ENCODE measurements at regions not wholly inside any gene's neighbourhood (a gene's known extent, or its start where the extent isn't known, plus 50 kb on each side); places are given as distances from the start of the nearest gene placed in this dataset.
A peak's percentile ranks its signal among the peaks of the same experiment; 100 is the strongest.
"Not testable (repeated sequence)": the region's sequence is repeated elsewhere in the genome, so short reads cannot be mapped to it uniquely, and the experiment has no call there.

- Histone ChIP-seq H3K36me3 (no peaks in the 10 kb centered on the region), H3K27me3 (no peaks in the 10 kb centered on the region), H3K4me3 (no peak overlapping the region), H3K9me3 (no peaks in the 10 kb centered on the region)
- DNase-seq = no peak
Observed at GRCh38 chrX:120732461-120732860, 102.6 kb upstream of the C1GALT1C1 start.

GRCh38 chrX:120731386-120731785 is 101.5 kb upstream of the C1GALT1C1 start:
- no peaks in the 10 kb centered on the region for H3K9me3 ChIP-seq
- DNase-seq = peak; percentile 47
- H3K4me3 ChIP-seq = no peak overlapping the region
- no peaks in the 10 kb centered on the region for H3K36me3 ChIP-seq
- no peaks in the 10 kb centered on the region for H3K27me3 ChIP-seq

DNA sequence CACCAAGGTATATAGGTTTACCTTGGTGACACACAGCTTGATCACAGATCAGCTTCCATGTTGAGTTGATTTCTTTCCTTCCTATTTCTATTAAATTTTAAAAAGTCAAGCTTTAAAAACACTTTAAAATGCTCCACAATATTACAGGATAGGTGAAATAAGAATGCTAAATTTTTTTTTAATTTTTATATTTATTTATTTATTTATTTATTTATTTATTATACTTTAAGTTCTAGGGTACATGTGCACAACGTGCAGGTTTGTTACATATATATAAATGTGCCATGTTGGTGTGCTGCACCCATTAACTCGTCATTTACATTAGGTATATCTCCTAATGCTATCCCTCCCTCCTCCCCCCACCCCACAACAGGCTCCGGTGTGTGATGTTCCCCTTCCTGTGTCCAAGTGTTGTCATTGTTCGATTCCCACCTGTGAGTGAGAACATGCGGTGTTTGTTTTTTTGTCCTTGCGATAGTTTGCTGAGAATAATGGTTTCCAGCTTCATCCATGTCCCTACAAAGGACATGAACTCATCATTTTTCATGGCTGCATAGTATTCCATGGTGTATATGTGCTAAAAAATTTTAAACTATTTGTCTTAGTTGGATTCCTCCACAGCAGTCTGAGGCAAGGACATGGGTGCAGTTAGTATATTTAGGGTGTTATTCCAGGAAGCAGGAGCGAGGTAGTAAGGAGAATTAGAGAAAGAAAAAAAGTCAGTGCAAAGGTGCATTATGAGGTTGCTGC is 99.8 kb upstream of the C1GALT1C1 start:
- not testable (repeated sequence) for H3K9me3 ChIP-seq, H3K4me3 ChIP-seq, H3K36me3 ChIP-seq, DNase-seq, H3K27me3 ChIP-seq

- DNase-seq = no peak
- Histone ChIP-seq H3K4me3 (no peak overlapping the region), H3K9me3 (no peaks in the 10 kb centered on the region), H3K27me3 (no peaks in the 10 kb centered on the region), H3K36me3 (no peaks in the 10 kb centered on the region)
Observed at GRCh38 chrX:120727911-120728310, 98.1 kb upstream of the C1GALT1C1 start.

- Histone ChIP-seq H3K9me3 (no peaks in the 10 kb centered on the region), H3K27me3 (no peaks in the 10 kb centered on the region), H3K4me3 (no peak overlapping the region), H3K36me3 (no peaks in the 10 kb centered on the region)
- DNase-seq = no peak
Observed at GRCh38 chrX:120727452-120727851, 97.6 kb upstream of the C1GALT1C1 start.

- no peaks in the 10 kb centered on the region for H3K36me3 ChIP-seq
- no peaks in the 10 kb centered on the region for H3K27me3 ChIP-seq
- DNase-seq = no peak
- no peaks in the 10 kb centered on the region for H3K9me3 ChIP-seq
- no peak overlapping the region for H3K4me3 ChIP-seq
Observed at GRCh38 chrX:120726294-120726693, 96.4 kb upstream of the C1GALT1C1 start.

DNA sequence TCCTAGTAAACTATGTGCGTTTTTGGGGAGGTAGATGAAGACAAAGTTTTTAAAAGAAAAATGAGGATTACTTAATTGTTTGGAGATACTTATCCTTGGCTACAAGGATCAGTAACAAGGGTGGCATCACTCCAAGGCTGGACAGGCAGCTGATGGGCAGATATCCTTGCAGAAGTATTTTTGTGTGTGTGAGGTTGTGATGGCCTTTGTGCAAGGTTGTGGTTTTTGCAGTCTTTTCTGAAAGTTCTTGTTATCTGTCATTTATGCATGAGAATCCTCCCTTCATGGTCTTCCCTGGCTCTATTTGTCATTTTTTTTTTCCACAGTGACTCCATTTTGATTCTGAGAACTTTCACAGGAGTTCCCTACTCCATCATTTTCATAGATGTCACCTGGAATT is 96.0 kb upstream of the C1GALT1C1 start:
- Histone ChIP-seq H3K4me3 (no peak overlapping the region), H3K9me3 (no peaks in the 10 kb centered on the region), H3K36me3 (no peaks in the 10 kb centered on the region), H3K27me3 (no peaks in the 10 kb centered on the region)
- DNase-seq = no peak

- Histone ChIP-seq H3K27me3 (no peaks in the 10 kb centered on the region), H3K4me3 (no peak overlapping the region), H3K36me3 (no peaks in the 10 kb centered on the region), H3K9me3 (no peaks in the 10 kb centered on the region)
- no peak for DNase-seq
Observed at GRCh38 chrX:120719622-120720021, 89.8 kb upstream of the C1GALT1C1 start.

GRCh38 chrX:120718969-120719368 is 89.1 kb upstream of the C1GALT1C1 start:
- H3K4me3 ChIP-seq = no peak overlapping the region
- H3K9me3 ChIP-seq = no peaks in the 10 kb centered on the region
- H3K36me3 ChIP-seq = no peaks in the 10 kb centered on the region
- no peaks in the 10 kb centered on the region for H3K27me3 ChIP-seq
- no peak for DNase-seq

GRCh38 chrX:120702337-120702736 is 72.5 kb upstream of the C1GALT1C1 start:
- not testable (repeated sequence) for H3K36me3 ChIP-seq, H3K4me3 ChIP-seq, H3K9me3 ChIP-seq, DNase-seq, H3K27me3 ChIP-seq

- H3K9me3 ChIP-seq = no peaks in the 10 kb centered on the region
- no peak overlapping the region for H3K4me3 ChIP-seq
- DNase-seq = no peak
- no peaks in the 10 kb centered on the region for H3K36me3 ChIP-seq
- no peaks in the 10 kb centered on the region for H3K27me3 ChIP-seq
Observed at GRCh38 chrX:120697053-120697452, 67.2 kb upstream of the C1GALT1C1 start.

- H3K36me3 ChIP-seq = no peaks in the 10 kb centered on the region
- no peaks in the 10 kb centered on the region for H3K27me3 ChIP-seq
- H3K9me3 ChIP-seq = no peaks in the 10 kb centered on the region
- H3K4me3 ChIP-seq = no peak overlapping the region
- no peak for DNase-seq
Observed at GRCh38 chrX:120692319-120692718, 62.5 kb upstream of the C1GALT1C1 start.

GRCh38 chrX:120690941-120691340 is 61.1 kb upstream of the C1GALT1C1 start:
- Histone ChIP-seq H3K9me3 (no peaks in the 10 kb centered on the region), H3K27me3 (no peaks in the 10 kb centered on the region), H3K4me3 (no peak overlapping the region), H3K36me3 (no peaks in the 10 kb centered on the region)
- DNase-seq = no peak

DNA sequence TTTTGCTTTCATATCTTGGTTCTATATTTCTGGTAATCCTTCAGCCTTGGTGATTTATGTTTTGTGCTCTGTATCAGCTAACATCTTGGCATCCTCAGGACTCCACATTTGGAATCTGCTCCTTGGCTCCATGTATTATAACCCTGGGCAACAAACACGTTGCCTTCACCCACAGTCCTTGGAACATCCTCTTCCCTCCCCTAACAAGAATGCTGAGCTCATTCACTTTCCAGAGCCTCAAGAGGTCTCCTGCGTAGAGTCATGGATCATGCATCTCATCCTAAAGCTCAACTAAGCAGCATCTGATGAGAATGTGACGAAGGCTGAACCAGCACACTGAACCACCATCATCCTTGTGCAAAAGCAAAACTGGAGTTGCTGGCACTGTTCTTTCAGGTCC is 60.5 kb upstream of the C1GALT1C1 start:
- Histone ChIP-seq H3K4me3 (no peak overlapping the region), H3K27me3 (no peaks in the 10 kb centered on the region), H3K9me3 (no peaks in the 10 kb centered on the region), H3K36me3 (no peaks in the 10 kb centered on the region)
- DNase-seq = no peak

DNA sequence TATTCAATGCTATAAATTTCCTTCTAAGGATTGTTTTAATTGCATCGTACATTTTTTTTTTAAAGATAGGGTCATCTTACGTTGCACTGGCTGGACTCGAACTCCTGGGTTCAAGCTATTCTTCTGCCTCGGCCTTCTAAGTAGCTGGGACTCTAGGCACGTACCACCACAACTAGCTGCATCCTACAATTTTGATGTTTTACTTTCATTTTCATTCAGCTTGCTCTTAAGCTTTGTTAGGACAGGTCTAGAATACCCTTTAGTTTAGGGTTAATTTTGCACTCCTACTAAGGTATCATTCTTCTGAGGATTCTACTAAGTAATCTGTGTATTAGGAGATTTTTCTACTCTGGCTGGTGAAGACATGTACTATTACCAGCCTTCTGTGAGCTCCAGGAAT is 50.2 kb upstream of the C1GALT1C1 start:
- no peak for DNase-seq
- Histone ChIP-seq H3K4me3 (no peak overlapping the region), H3K36me3 (no peaks in the 10 kb centered on the region), H3K27me3 (no peaks in the 10 kb centered on the region), H3K9me3 (no peaks in the 10 kb centered on the region)
